ENCODE measurements at regions not wholly inside any gene's neighbourhood (a gene's known extent, or its start where the extent isn't known, plus 50 kb on each side); places are given as distances from the start of the nearest gene placed in this dataset.

DNA sequence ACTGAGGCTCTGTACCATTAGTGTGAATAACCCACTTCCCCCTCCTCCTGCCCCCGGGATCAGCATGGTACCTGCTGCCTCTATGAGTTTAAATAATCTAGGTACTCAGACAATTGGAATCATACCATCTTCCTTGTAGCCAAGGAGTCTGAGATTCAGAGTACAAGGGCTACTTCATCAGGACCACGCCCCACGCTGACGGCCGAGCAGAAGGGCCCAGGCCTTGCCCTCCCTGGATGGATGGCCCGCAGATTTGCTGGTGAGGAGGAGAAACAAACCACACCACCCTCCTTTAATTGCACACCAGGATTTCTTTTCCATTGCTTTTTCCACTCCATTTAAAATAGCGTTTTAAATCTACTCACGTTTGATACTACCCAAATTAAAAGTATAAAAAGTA is 649.9 kb upstream of the ADARB2 start:
- WGBS = 78% methylated on average over 8 of the region's 8 CpGs
- H3K27ac ChIP-seq (ENCODE audit: low read depth in 1 of 2, low read length in 2 of 2) = no peak overlapping the region
- TF ChIP-seq RAD21 (IDR thresholded peaks at IDR 0.05) = no peak
- TF ChIP-seq, protein P1, sequence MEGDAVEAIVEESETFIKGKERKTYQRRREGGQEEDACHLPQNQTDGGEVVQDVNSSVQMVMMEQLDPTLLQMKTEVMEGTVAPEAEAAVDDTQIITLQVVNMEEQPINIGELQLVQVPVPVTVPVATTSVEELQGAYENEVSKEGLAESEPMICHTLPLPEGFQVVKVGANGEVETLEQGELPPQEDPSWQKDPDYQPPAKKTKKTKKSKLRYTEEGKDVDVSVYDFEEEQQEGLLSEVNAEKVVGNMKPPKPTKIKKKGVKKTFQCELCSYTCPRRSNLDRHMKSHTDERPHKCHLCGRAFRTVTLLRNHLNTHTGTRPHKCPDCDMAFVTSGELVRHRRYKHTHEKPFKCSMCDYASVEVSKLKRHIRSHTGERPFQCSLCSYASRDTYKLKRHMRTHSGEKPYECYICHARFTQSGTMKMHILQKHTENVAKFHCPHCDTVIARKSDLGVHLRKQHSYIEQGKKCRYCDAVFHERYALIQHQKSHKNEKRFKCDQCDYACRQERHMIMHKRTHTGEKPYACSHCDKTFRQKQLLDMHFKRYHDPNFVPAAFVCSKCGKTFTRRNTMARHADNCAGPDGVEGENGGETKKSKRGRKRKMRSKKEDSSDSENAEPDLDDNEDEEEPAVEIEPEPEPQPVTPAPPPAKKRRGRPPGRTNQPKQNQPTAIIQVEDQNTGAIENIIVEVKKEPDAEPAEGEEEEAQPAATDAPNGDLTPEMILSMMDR (IDR thresholded peaks at IDR 0.05; ENCODE audit: low read depth, low read length, missing input control) = no peak
- TF ChIP-seq HNF4G (IDR thresholded peaks at IDR 0.05) = no peak
- no peak for TF ChIP-seq NR2F2 (IDR thresholded peaks at IDR 0.05)
- no peak for TF ChIP-seq RXRA (IDR thresholded peaks at IDR 0.05)
- TF ChIP-seq JUND (IDR thresholded peaks at IDR 0.05) = no peak
- no peak for TF ChIP-seq YY1 (IDR thresholded peaks at IDR 0.05)
- no peak for TF ChIP-seq GABPA (IDR thresholded peaks at IDR 0.05 in 1 of 2, conservative IDR thresholded peaks at IDR 0.05 in 1 of 2)
- TF ChIP-seq TAF1 (conservative IDR thresholded peaks at IDR 0.05) = no peak
- TF ChIP-seq HNF4A (conservative IDR thresholded peaks at IDR 0.05) = no peak
- TF ChIP-seq, protein P2, sequence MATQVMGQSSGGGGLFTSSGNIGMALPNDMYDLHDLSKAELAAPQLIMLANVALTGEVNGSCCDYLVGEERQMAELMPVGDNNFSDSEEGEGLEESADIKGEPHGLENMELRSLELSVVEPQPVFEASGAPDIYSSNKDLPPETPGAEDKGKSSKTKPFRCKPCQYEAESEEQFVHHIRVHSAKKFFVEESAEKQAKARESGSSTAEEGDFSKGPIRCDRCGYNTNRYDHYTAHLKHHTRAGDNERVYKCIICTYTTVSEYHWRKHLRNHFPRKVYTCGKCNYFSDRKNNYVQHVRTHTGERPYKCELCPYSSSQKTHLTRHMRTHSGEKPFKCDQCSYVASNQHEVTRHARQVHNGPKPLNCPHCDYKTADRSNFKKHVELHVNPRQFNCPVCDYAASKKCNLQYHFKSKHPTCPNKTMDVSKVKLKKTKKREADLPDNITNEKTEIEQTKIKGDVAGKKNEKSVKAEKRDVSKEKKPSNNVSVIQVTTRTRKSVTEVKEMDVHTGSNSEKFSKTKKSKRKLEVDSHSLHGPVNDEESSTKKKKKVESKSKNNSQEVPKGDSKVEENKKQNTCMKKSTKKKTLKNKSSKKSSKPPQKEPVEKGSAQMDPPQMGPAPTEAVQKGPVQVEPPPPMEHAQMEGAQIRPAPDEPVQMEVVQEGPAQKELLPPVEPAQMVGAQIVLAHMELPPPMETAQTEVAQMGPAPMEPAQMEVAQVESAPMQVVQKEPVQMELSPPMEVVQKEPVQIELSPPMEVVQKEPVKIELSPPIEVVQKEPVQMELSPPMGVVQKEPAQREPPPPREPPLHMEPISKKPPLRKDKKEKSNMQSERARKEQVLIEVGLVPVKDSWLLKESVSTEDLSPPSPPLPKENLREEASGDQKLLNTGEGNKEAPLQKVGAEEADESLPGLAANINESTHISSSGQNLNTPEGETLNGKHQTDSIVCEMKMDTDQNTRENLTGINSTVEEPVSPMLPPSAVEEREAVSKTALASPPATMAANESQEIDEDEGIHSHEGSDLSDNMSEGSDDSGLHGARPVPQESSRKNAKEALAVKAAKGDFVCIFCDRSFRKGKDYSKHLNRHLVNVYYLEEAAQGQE (IDR thresholded peaks at IDR 0.05) = no peak
- no peak for TF ChIP-seq EGR1 (IDR thresholded peaks at IDR 0.05; ENCODE audit: low read depth in 2 of 2)
- TF ChIP-seq, protein P3, sequence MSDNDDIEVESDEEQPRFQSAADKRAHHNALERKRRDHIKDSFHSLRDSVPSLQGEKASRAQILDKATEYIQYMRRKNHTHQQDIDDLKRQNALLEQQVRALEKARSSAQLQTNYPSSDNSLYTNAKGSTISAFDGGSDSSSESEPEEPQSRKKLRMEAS (IDR thresholded peaks at IDR 0.05) = no peak
- TF ChIP-seq, protein P4, sequence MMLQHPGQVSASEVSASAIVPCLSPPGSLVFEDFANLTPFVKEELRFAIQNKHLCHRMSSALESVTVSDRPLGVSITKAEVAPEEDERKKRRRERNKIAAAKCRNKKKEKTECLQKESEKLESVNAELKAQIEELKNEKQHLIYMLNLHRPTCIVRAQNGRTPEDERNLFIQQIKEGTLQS (IDR thresholded peaks at IDR 0.05) = no peak
- TF ChIP-seq, protein P5, sequence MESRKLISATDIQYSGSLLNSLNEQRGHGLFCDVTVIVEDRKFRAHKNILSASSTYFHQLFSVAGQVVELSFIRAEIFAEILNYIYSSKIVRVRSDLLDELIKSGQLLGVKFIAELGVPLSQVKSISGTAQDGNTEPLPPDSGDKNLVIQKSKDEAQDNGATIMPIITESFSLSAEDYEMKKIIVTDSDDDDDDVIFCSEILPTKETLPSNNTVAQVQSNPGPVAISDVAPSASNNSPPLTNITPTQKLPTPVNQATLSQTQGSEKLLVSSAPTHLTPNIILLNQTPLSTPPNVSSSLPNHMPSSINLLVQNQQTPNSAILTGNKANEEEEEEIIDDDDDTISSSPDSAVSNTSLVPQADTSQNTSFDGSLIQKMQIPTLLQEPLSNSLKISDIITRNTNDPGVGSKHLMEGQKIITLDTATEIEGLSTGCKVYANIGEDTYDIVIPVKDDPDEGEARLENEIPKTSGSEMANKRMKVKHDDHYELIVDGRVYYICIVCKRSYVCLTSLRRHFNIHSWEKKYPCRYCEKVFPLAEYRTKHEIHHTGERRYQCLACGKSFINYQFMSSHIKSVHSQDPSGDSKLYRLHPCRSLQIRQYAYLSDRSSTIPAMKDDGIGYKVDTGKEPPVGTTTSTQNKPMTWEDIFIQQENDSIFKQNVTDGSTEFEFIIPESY (IDR thresholded peaks at IDR 0.05) = no peak
- TF ChIP-seq SP1 (IDR thresholded peaks at IDR 0.05) = no peak
- no peak for TF ChIP-seq FOXA1 (IDR thresholded peaks at IDR 0.05)
- TF ChIP-seq FOXA2 (IDR thresholded peaks at IDR 0.05) = no peak
- H3K36me3 ChIP-seq (ENCODE audit: control insufficient read depth in 4 of 4, insufficient read depth in 3 of 4, low read depth in 1 of 4, low read length in 3 of 4) = no peaks in the 10 kb centered on the region
- DNase-seq (ENCODE audit: low spot score) = no peak
- H3K4me1 ChIP-seq (ENCODE audit: control insufficient read depth in 4 of 4, insufficient read depth in 4 of 4, low read length in 3 of 4) = no peaks in the 10 kb centered on the region
- H3K9ac ChIP-seq (ENCODE audit: low read depth in 1 of 2, low read length in 2 of 2) = no peak overlapping the region
- peaks cover 0 to 2% (median 0%) of the 10 kb centered on the region in 4 donors for H3K27me3 ChIP-seq (ENCODE audit: control insufficient read depth in 4 of 4, insufficient read depth in 4 of 4, low read length in 3 of 4)
- peaks cover 0 to 5% (median 1%) of the 10 kb centered on the region in 4 donors for H3K9me3 ChIP-seq (ENCODE audit: control insufficient read depth in 4 of 4, low read length in 3 of 4)
- H3K4me3 ChIP-seq (ENCODE audit: low read depth in 1 of 3, low read length in 3 of 3) = no peak overlapping the region
